ENCODE measurements at regions not wholly inside any gene's neighbourhood (a gene's known extent, or its start where the extent isn't known, plus 50 kb on each side); places are given as distances from the start of the nearest gene placed in this dataset.

GRCh38 chr2:118536306-118536705, 311.1 kb downstream of the EN1 start:
- TF ChIP-seq CTCF (conservative IDR thresholded peaks at IDR 0.05; ENCODE audit: low read depth, low read length) (no peak), EZH2 (IDR thresholded peaks at IDR 0.05; ENCODE audit: borderline replicate concordance, low read depth, low read length, poor library complexity, severe bottlenecking) (no peak)

All from A673 (cell line).